HepG2 (cell line): ENCODE measurements at regions not wholly inside any gene's neighbourhood (a gene's known extent, or its start where the extent isn't known, plus 50 kb on each side); places are given as distances from the start of the nearest gene placed in this dataset.

Experiments
- CTCF ChIP-seq: sonication (generic); formaldehyde crosslinking; IDR thresholded peaks from 2 replicates; pipeline ENCODE4 v1.5.0; 2020; ENCODE audit warnings: mild to moderate bottlenecking, missing genetic modification reagents, moderate library complexity
- DNMT1 ChIP-seq: sonication (generic); formaldehyde crosslinking; IDR thresholded peaks from 2 replicates; pipeline ENCODE4 v1.5.1; 2020; ENCODE audit warnings: mild to moderate bottlenecking, missing genetic modification reagents
- IKZF5 ChIP-seq: IDR thresholded peaks from 2 replicates; pipeline ENCODE4 v1.6.1; 2018; ENCODE audit warnings: missing genetic modification reagents, mild to moderate bottlenecking, missing compliant biosample characterization
- KLF6 ChIP-seq: IDR thresholded peaks from 2 replicates; pipeline ENCODE4 v1.8.0; 2016; ENCODE audit warnings: missing biosample characterization, missing genetic modification reagents
- POLR2AphosphoS5 ChIP-seq: IDR thresholded peaks from 2 replicates; pipeline ENCODE4 v1.6.1; 2012; ENCODE audit warnings: low read depth, low read length
- REPIN1 ChIP-seq: sonication (generic); formaldehyde crosslinking; IDR thresholded peaks from 2 replicates; pipeline ENCODE4 v1.8.0; 2022; ENCODE audit warnings: missing genetic modification reagents, low read depth, mild to moderate bottlenecking, borderline replicate concordance
- TBL1XR1 ChIP-seq: fragments of 150-350 bp; IDR thresholded peaks from 2 replicates; pipeline ENCODE4 v1.6.1; 2014; ENCODE audit warnings: borderline replicate concordance, low read length; ENCODE audit not compliant: partially characterized antibody
- TF ChIP-seq, protein P1 (sequence below): fragments of 450-650 bp; IDR thresholded peaks from 2 replicates; pipeline ENCODE4 v1.6.1; 2017

DNA sequence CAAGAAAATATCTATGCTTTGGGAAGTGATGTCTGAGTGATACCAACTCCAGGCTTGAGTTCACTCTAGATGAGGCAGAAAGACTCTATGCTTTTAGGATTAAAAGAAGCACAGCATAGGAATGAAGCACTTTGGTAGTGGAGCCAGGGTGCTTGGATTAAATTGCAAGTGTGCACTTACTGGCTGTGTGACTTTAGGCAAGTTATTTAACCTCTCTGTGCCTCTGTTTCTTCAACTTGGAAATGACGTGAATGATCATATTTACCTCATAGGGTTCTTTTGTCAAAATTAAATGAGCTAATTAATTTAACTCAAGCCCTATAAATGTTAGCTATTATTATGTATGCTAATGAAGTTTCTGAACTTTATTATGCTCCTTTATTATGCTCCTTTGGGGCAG lies 446.1 kb downstream of the TTLL7 start:
- TF ChIP-seq IKZF5 (CRISPR knock-in tag) (no peak), TBL1XR1 (no peak), CTCF (CRISPR knock-in tag) (no peak), DNMT1 (CRISPR knock-in tag) (no peak), POLR2AphosphoS5 (no peak), REPIN1 (CRISPR knock-in tag) (no peak), KLF6 (no peak)
- TF ChIP-seq, protein P1, sequence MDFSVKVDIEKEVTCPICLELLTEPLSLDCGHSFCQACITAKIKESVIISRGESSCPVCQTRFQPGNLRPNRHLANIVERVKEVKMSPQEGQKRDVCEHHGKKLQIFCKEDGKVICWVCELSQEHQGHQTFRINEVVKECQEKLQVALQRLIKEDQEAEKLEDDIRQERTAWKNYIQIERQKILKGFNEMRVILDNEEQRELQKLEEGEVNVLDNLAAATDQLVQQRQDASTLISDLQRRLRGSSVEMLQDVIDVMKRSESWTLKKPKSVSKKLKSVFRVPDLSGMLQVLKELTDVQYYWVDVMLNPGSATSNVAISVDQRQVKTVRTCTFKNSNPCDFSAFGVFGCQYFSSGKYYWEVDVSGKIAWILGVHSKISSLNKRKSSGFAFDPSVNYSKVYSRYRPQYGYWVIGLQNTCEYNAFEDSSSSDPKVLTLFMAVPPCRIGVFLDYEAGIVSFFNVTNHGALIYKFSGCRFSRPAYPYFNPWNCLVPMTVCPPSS = no peak
